IPS-NIHi7 (cell line): ENCODE measurements at regions not wholly inside any gene's neighbourhood (a gene's known extent, or its start where the extent isn't known, plus 50 kb on each side); places are given as distances from the start of the nearest gene placed in this dataset.
A peak's percentile ranks its signal among the peaks of the same experiment; 100 is the strongest.

ENCODE experiments used
- DNase-seq: peaks from one replicate; pipeline ENCODE4 v3.0.0; 2012; ENCODE audit warnings: mixed read lengths; ENCODE audit errors: extremely low spot score

DNA sequence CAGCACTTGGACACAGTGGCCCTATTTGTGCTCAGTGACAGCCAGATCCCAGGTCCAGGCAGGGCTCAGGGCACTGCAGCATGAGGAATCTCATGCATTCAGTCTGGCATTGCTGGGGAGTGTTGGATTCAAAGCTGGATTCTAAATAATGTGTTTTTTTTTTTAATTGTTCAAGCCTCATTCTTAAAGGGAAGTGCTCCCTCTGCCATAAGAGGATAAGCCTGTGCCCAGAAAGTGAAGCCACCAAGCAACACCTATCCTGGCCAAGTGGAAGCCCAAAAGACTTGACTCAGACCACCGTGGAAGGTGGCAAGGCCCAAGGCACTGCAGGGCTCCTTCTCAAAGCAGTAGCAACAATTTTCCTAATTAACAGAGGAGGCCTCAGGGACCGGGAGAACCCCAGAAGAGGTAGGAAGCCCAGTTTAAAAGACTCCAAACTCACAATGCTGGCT lies 135.6 kb downstream of the ACTL7B start:
- no peak for DNase-seq

- no peak for DNase-seq
Observed at GRCh38 chr9:108710424-108710823, 145.4 kb downstream of the ACTL7B start.

GRCh38 chr9:108709997-108710396 lies 145.8 kb downstream of the ACTL7B start:
- no peak for DNase-seq

- DNase-seq: no peak
Observed at GRCh38 chr9:108709126-108709525, 146.7 kb downstream of the ACTL7B start.

DNA sequence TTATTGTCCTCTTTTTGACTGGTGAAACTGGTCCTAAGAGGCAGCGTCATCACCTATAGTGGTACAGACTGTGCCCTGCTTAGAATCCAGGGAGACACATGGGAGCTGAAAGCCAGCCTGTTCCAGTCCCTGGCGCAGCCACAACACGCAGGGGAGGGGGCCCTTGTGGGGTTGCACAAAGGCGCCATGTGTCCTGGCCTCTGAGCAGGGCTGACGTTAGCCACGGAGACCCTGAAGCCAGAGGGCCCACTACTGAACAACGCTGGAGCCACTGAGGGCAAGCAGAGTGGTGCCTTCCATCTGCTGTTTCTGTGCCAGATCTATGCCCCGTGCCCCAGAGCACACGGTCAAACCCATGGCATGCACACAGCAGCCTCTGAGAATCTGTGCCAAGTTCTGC lies 147.3 kb downstream of the ACTL7B start:
- DNase-seq: no peak

- DNase-seq: no peak
Observed at GRCh38 chr9:108707120-108707519, 148.7 kb downstream of the ACTL7B start.

- no peak for DNase-seq
Observed at GRCh38 chr9:108704156-108704852, 151.5 kb downstream of the ACTL7B start.

DNA sequence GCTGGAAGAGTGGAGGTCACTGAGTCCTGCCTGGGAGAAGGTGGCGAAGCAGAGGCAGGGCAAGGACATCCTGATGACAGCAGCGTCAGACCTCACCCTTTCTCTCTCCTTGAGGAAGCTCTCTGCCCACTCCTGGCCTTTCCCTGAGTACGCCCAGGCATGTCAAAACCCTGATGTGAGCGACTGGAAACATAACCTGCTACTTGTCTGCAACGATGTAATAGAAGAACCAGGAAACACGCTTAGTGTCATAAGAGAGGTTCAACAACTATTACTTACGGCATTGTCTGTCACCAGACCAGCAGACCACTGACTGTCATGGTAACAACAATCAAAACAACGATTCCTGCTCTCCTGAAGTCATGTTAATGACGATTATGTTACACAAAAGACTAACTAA lies 152.4 kb downstream of the ACTL7B start:
- no peak for DNase-seq

- DNase-seq: no peak
Observed at GRCh38 chr9:108702681-108703080, 153.1 kb downstream of the ACTL7B start.

DNA sequence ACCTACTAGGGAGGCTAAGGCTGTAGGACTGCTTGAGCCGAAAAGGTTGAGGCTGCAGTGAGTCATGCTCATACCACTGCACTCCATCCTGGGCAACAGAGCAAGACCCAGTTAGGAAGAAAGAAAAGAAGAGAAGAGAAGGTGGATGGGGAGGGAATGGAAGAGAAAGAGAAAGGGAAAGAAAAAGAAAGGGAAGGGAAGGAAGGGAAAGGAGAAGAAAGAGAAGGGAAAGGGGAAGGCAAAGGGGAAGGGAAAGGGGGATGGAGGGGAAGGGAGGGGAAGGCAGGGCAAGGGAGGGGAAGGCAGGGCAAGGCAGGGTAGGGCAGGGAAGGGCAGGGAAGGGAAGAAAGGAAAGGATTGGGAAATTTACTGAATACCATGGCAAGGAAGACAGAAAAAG lies 157.0 kb downstream of the ACTL7B start:
- DNase-seq: no peak

GRCh38 chr9:108698231-108698630 lies 157.6 kb downstream of the ACTL7B start:
- DNase-seq: no peak

GRCh38 chr9:108696156-108696555 lies 159.6 kb downstream of the ACTL7B start:
- DNase-seq: no peak

GRCh38 chr9:108694170-108694569 lies 161.6 kb downstream of the ACTL7B start:
- DNase-seq: no peak

GRCh38 chr9:108691614-108692013 lies 164.2 kb downstream of the ACTL7B start:
- peak; percentile 20 for DNase-seq

GRCh38 chr9:108688676-108689075 lies 167.1 kb downstream of the ACTL7B start:
- DNase-seq: no peak

GRCh38 chr9:108688051-108688450 lies 167.7 kb downstream of the ACTL7B start:
- no peak for DNase-seq

- no peak for DNase-seq
Observed at GRCh38 chr9:108687006-108687987, 168.5 kb downstream of the ACTL7B start.

DNA sequence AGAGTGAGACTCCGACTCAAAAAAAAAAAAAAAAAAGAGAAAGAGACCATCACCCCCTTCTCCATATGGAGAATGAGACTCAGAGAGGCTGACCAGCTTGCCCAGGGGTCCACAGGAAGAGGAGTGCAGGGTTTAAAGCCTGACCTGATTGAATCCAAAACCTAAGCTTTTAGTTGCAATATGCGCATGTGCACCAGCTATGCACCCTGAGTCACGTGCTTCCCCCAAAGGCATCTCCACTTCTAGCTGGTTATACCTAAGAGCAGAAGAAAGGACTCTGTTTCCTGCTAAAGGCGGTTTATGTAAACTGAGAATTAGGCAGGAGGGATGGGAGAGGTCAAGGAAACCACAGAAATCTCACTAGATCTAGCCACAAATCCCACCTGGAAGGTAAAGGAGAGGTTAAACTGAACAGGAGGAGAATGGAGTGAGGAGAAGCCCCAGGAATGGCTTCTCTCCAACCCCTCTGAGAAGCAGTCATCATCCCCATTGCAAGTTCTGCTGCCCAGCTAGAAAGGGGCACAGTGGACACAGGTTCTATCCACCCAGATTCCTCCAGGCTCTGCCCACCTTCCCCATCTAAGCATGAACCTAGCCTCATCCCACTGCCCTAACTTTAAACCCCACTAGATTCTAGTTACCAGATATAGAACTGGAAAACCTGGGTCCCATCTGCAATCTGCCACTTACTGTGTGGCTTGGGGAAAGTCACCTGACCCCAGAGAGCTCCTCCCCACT lies 171.3 kb downstream of the ACTL7B start:
- no peak for DNase-seq

- no peak for DNase-seq
Observed at GRCh38 chr9:108683245-108683644, 172.5 kb downstream of the ACTL7B start.

DNA sequence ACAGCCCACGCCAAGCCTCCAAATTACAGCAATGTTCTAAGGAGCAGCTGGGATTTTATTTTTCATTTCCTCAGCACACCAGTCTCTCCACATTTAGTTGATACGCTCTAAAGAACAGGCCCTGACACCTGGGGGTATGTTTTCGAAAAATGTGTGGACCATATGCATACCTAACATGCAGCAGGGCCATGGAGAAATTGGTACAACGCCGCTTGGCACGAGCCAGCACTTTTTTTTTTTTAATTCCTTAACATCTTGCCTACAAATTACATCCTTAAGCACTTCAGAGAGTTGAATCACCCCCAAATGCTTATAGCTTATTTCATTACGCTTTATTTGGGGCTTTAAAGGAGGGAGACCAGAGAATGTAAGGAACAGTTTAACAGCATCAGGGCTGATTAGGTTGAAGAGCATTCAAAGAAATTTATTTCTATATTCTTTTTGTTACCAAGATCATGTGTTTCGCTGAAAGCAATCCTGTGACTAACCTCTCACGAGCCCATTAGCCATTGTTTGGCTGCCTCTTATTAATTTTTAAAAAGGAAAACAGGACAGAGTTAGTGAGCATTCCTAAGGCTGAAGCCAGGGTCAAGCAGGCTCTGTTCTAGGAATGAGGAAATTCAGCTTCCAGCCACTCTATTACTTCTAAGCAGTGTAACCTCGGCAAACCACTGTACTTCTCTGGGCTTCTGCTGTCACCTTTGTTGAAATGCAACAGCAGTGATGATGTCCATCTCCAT lies 173.8 kb downstream of the ACTL7B start:
- DNase-seq: no peak

DNA sequence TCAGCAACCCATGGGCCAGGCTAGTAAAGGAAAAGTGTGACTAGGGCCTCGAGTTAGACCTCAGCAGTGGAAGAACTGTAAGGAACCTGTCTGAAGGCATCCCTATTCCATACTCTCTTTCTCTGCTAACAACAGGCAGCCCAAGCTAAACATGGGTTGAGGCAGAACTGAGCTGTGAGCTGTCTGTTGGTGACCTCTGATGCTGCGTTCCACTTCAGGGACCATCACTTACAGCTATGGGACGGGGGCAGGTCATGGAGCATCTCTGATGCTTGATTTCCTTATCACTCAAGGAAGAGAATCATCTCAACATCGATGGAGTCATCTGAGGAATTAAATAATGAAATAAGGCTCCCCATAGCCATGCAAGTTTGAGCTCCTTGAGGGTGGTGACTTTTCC lies 174.8 kb downstream of the ACTL7B start:
- no peak for DNase-seq
